GM18520 (cell line): ENCODE measurements at regions not wholly inside any gene's neighbourhood (a gene's known extent, or its start where the extent isn't known, plus 50 kb on each side); places are given as distances from the start of the nearest gene placed in this dataset.

Experiments
- ATAC-seq: cut with Tn5 transposase; IDR thresholded peaks from one replicate; pipeline ENCODE4 v1.9.1; 2021; ENCODE audit not compliant: unreplicated experiment

DNA sequence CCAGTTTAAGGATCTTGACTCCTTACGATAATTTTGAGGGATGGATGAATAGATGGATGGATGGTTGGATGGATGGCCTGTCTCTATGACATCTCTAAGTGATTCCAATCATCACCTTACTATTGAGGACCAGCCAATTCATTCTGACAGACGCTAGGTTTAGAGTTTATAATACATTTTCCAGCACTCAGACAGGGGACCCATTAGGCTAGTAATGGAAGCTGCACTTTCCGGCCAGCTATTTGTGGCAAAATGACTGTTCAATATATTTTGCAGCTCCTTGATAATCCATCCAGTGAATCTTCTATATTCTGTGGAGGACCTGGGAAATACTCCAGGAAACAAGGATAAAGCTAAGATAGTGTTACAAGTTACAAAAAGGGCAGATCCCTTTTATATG, 262.9 kb downstream of the TDRD15 start:
- no peak for ATAC-seq

DNA sequence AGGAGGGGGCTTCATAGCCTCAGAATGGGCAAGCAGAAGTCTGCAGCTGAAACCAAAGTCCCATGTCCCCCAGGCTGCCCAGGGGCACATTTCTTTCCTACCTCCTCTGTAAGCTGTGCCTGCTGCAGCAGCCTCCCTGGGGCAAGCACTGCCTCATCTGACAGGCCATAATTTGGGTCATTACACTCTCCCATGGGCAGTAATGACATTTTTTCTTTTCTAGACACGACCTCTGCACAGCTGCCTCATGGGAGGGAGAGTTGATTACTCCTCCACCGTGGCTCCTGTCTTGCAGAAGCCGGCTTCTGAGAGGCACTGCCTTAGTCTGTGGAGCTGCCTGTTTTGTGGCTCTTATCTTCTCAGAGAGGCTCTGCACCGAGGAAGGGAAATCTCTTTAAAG, 268.9 kb downstream of the TDRD15 start:
- no peak for ATAC-seq

DNA sequence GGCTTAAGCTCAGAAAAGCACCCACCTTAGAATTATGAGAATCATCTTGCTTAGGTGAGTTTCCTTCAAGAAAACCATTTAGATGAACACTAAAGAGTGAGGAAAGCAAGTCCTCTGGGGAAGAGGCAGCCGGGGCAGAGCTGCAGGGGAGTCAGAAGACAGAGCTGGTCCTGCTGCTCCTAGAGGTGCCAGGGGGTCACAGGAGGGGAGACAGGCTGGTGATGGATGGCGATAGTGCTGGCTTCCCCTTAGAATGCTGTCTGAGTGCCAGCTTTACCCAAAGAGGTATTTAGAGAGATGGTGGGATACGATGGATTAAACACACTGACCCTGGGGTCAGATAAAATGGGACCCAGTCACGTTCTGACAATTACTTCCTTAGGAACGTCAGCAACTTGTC, 269.4 kb downstream of the TDRD15 start:
- no peak for ATAC-seq

DNA sequence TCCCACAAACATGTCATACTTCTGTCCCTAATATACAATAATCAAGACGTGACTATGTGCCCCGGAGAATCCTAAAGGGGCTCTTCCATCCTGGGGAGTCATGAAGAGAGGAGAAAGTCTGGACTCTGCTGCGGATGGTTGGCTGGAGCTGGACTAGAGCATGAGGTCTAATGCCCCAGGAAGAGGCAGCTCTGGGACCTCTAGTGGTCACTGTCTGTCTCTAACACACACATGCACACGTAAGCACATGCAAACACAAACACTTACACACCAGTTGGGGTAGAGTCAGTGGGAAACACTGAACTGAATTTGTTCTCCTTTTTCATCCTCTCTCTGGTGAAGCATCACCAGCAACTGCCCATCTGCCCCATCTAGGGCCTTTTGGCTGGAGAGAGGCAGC, 271.6 kb downstream of the TDRD15 start:
- ATAC-seq: no peak

DNA sequence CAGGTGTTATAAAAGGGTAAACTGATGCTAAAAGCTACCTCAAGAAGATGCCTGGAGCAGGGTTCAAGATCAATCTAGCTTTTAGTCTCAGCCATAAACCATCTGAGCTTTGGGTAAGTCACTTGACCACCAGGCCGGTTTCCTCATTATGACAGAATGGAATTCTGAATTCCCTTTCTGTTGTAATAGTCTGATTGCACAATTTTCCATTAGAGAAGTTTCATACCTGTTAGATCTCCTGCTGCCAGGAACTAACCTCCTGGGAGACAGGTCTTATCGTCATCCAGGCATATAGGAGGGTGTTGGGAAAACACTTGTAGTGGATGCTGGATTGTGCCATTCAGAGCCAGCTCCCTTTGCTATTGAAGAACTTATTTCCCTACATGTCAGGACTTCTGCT, 272.5 kb downstream of the TDRD15 start:
- no peak for ATAC-seq

DNA sequence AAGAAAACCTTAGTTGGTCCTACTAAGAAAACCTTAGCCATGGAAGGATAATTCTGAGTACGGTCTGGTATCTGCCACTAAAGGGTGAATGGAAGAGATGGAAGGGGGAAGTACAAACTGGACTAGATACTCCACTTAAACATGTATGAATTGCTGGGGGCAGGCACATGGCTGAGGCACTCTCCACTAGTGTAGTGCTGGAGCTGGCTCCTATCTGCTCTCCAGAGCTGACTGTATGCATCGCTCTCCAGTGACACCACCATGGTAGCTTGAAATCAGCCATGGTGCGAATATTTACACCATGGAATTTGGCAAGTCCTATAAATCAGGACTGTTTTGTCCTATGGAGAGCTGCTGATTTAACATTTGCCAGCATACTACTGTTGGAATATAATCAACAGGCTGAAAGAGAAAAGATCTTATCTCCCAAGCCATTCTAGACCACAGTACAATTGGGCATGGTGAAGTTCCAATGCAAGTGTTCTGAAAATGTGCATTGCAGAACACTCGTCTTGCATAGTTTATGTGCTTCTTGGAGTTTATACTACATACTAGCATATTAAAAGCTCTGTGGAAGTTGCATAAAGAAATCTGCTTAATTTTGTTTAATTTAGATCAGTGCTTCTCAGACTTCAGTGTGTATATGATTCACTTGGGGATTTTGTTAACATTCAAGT, 277.4 kb downstream of the TDRD15 start:
- no peak for ATAC-seq

DNA sequence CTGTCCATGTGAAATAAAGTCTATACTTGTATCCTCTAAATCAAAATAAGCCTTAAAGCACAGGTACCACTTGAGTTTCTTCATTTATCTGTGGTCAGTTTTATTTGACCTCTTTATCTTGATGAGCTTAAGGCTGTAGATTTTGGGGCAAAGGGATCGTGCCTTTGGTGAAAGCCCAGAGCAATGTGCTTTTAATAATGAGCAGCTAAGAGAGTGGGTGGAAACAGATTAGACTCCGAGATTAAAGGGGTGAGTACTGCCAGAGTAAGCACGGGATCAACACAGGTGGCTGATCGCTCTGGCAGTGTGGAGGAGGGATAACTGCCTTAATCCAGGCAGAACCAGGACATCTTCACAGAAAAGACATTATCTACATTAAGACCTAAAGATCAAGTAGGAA, 280.4 kb downstream of the TDRD15 start:
- no peak for ATAC-seq

DNA sequence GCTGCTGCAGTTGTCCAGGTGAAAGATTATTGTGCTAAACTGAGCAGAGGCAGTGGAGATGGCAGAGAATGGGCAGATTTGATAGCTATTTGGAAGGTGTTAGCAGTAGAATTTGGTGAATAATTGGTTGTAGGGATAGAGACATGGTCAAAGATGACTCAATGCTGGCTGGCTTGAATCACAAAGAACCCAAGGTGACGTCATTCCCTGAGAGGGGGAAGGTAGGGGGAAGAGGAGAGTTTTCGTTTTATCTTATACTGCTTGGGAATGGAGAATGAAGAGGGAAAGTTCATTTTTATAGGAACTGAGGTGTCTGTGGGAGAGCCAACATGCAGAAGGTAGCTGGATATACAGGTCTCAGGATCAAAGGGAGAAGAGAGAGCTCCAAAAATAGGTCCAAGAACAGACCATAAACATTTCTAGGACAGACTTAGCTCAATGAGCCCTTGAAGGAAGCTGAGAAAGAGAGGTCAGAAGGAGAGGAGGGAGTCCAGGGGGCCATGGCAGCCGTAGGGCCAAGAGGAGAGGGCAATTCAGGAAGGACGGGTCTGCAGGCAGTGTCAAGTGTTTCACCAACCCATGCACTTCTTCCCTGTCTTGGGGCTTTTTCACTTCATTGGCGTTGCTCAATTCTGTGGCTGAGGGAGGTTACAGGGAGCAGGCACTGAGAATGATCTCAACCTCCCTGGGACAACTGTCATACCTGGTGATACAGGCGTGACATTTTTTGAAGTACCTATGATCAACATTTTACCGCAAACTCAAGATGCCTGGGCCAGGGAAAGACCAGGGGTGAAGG, 281.3 kb downstream of the TDRD15 start:
- no peak for ATAC-seq

DNA sequence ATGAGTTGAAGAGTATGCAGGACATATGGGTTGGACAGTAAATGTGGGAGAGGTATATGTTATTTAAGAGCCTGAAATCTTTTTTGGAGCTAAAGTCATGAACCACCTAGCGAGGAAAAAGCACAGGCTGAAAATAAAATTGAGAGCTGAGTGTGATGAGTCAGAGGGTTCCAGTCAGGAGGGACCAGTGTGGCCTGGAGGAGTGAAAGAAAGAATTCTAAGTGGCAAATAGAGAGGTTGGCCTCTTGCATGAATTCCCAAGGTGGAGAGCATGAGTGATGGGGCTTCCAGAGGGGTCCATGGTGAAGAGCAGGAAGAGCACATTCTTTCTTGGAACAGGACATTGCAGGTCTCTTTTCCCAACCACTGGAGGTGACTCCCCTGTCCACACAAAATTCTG, 282.6 kb downstream of the TDRD15 start:
- ATAC-seq: no peak

DNA sequence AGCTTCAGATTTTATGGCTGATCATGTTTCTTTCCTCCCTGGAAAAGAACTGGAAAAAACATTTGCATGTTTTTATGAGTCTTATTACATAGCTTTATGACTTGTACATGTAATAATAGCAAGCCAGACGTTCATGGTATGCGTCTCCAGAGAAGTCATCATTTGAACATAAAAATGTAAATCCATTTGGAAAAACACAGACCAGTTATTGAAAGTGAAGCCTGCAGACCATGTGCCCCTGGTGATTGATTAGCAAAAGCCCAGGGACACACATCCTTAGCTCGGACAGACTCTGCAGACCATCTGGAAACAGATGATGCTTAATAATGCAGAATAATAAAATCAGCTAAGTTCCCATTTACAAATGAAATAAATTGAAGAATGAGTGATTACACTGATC, 283.1 kb downstream of the TDRD15 start:
- ATAC-seq: no peak

DNA sequence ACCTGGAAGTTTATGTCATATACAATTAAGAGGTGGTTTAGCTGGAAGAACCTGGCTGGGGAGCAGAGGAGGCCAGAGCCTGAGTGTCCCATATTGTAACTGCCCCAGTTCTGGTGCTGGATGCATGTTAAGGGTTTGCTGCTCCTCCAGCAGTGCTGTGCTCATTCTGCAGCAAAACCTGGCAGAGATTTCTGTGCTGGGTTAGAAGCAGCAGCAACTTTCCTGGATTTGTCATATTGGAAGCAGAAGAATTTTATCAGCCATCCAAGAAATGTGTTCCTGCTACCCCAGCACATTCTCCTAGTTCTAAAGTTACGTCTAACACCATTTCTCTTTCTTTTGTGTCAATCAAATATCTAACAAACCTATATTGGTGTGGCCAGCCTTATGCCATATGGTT, 284.1 kb downstream of the TDRD15 start:
- ATAC-seq: no peak

DNA sequence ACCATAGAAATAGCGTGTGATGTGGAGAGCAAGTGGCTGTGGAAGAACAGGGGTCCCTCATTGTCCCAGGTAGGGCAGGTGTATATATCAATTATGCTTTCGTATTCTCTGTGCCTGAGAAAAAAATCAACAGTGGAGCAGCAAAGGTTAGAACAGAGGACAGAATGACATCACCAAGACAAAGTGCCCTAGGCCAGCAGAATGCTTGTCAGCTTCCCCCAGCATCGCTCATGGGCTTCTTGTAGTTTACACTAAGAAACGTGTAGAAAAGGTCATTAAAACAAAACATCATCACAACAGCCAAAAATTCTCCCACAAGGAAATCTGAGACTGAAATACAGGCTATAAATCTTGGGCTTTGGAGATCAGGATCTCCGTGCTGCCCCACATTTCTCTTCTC, 288.0 kb downstream of the TDRD15 start:
- ATAC-seq: no peak

DNA sequence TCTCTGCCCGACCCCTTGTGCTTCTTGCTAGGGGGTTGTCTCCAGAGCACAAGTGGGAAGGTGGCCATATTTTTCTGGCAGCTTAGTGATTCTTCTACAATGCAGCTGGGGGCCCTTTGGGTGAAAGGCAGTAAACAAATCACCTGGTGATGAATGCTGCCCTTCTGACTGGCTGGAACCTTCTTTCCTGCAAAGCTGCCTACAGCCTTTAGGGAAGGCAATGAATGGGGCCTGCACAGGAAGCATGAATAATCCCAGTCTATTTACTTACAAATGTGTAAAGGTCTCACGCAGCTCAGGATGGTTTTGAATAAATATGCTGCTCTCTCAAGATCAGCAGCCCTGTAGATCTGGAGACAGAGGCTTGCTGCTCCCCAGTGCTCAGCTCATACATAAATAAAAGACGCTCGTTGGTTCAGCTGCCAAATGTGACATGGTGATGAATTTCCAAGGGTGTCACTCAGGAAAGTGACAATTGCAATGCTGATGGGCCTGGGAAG, 289.2 kb downstream of the TDRD15 start:
- no peak for ATAC-seq

DNA sequence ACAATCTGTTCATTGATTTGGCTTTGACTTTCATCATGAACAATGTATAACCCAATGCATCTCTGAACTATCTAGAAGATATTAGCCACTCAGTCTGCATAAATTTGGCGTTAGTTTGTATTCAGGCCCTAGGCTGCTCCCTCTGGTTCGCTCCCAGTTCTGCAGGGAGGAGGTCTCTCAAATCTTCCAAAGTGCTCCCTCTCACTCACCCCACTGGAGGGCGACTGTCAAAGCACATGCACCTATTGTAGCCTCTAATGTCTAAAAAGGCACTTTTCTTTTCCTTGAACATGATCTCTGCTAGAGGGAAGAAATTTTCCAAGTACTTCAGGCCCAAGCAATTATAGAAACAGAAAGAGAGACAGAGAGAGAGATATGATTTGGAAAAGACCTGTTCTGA, 291.5 kb downstream of the TDRD15 start:
- no peak for ATAC-seq

DNA sequence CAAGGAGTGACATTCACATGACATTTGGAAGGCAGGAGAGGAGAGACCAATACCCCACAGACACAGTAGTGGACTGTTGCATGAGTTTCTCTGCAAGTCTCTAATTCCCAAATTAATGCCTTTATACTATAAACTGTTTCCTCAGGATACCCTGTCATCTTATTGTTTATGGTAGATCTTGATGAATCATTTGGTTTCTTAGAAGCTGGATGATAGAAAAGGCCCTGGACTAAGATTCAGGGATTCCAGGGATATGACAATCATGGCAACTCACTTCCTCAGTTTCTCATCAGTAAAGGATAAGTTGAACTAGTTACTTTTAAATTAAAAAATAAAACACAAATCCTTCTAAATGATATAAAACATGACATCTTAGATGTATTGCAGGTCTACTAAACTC, 292.5 kb downstream of the TDRD15 start:
- no peak for ATAC-seq

DNA sequence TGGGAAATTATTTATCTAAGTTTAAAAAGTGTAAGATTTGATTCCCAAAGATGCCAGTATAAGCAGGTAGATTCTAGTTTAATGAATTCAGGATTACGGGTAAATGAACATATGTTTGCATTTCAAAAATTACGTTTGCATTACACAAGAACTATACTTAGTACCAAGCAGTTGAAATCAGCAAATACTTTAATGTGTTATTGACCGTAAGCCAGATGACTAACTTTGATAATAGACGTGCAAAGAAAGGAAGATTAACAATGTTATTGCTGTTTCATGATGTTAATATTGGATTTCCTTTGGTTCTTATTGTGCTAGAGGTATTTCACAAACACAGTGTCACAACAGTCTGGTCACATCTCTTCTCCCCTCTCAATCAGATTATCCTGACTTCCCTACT, 294.7 kb downstream of the TDRD15 start:
- no peak for ATAC-seq

DNA sequence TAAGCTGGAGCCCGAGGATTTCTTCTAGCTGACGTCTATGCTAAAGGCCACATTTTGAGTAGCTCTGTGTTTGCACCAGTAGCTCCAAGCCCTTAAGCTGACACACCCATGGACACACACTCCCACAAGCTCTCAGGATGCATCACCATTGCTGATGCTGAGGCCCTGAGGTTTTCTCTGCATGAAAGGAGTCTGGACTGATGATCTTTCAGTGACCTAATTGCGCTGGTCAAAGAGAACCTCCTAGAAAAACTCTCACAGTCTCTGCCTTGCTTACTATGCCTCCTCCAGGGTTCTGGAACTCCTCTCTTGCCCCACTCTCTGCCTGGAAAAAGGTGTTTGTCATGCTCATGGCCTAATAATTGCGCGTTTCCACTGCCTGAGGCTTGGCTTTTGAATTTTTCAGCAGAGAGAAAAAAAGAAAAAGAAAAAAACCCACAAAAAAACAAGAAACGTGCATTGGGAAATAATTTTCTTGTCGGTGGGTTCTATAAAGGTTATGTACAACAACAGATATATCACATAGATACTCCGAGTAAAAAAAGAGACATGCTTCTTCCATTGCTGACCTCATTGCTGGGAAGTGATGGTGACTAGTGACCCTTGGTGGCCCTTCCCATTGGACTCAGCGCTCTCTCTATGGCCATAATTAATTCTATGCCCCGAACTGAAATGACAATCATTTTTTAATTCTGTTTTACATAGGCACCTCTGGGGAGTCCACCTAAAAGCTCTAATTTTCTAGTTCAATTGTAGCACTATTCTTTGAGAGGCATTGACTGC, 297.0 kb downstream of the TDRD15 start:
- ATAC-seq: no peak

DNA sequence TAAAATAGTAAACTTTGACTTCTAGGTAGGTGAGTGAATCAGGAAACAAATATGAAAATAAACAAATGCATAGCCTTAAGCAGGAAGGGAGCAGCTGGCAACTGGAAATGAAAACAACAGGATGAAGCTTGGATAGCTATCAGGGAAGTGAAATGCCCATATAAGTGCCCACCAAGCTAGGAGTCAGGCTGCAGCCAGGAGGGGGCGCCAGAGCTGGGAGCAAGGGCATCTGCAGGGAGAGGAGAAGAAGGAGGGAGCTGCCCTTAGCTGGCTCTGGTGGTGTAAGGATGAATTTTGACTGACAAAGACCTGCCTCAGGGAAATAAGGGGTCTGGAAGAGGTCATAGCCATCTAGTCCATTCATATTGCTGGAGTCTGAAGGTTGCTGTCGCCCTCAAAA, 298.3 kb downstream of the TDRD15 start:
- ATAC-seq: no peak

DNA sequence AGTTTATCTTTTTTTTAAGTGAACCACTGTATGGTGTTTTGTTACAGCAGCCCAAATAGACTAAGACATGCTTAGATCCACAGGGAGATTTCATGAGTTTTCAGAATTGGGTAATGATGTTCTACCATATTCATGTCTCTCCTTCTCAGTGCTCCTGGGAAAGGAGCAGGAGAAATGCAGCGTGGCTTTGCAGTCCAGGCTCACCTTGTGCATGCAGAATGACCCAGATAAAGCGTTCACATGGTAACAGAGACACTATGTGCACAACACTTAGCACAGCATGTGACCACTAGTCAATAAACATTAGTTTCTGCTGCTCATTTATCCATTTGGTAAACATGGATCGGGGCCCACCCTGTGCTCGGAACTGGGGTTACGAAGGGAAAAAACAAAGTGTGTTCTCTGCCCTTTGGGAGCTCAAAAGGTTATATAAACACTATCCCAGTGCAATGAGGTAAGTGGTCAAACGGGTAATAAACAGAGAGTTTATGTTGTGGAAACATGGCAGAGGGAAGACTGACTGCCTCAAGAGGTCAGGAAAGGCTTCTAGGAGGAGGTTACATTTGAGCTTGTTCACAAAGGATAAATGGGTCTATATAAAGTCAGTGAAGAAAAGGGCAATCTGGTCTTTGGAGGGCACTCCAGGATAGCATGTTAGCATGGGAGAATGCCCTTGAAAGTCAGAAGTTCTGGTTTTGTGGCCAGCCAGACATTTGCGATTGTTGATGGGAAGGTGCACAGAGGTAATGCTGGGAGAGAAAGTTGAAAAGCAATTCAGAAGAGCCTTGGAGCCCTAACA, 299.2 kb downstream of the TDRD15 start:
- no peak for ATAC-seq

DNA sequence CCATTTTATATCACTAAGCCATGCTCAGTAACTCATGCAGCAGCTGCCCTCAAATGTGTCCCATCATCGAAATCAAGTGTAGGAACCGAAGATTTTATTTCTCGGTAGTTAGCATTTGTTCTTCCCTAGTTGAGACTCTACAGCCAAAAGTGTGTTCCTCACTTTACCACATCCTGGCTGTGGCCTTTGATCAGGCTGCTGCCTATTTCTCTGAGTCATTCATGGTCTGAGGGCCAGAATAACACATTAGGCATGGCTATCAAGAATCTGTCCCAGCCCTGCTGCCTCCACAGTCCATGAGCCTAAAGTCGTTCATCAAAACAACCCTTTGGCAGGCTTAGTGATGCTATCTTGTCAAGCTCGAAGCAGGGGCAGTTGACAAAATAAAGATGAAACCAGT, 300.1 kb downstream of the TDRD15 start:
- ATAC-seq: no peak

DNA sequence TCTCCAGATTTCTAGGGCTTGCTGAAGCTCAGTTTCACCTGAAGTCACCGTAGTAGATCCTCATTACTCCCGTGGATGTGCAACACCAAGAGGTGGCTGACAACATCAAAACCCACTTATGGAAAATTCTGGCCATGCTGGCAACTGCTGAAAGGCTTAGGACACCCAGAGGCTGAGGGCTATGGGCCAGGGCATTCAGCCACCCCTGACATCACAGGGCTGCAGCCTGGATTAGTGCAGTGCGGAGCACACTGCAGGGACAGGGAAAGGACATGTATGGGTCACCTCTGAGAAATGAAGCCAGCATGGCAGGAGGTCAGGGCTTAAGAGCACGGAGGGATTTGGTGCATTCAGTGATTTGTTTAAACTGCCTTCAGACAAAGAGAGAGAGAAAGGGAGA, 300.6 kb downstream of the TDRD15 start:
- ATAC-seq: no peak
